CD4-positive, alpha-beta T cell (primary cell): ENCODE measurements at regions not wholly inside any gene's neighbourhood (a gene's known extent, or its start where the extent isn't known, plus 50 kb on each side); places are given as distances from the start of the nearest gene placed in this dataset.
"Not testable (repeated sequence)": the region's sequence is repeated elsewhere in the genome, so short reads cannot be mapped to it uniquely, and the experiment has no call there.

Experiments
- ATAC-seq: fragments of 200-7000 bp; cut with Tn5 transposase; one replicate; pipeline ENCODE4 v1.10.0; 2022; ENCODE audit warnings: mild to moderate bottlenecking; ENCODE audit not compliant: poor library complexity
- CTCF ChIA-PET: fragments of 350-600 bp; sonication (Branson Sonifier 250); formaldehyde crosslinking; loops from one replicate; lab custom pipeline; 2021; ENCODE audit warnings: antibody characterized with exemption, inconsistent platforms; lab: Charles Lee
- POLR2A ChIA-PET: fragments of 350-600 bp; sonication (Branson Sonifier 250); formaldehyde crosslinking; loops from one replicate; lab custom pipeline; 2021; ENCODE audit warnings: antibody characterized with exemption, inconsistent platforms; lab: Charles Lee
- DNase-seq, 14 experiments: peaks; one replicate each; pipeline ENCODE4 v3.0.0-alpha.2; 2013 to 2020; ENCODE audit warnings: mixed read lengths in 2 of 14
- H3K27ac ChIP-seq, 2 donors: one replicate each; pipeline versions ENCODE4 v1.5.1 to v1.7.0; 2013; ENCODE audit warnings: low read length in 2 of 2, low read depth in 1 of 2, mild to moderate bottlenecking in 1 of 2
- H3K27me3 ChIP-seq, 2 experiments: 1 replicate in 1 of 2; 2 replicates in 1 of 2; pipeline versions ENCODE4 v1.6.1 to v1.7.0; 2013; ENCODE audit warnings: low read length in 2 of 2, control low read depth in 1 of 2, mild to moderate bottlenecking in 1 of 2, moderate library complexity in 1 of 2; ENCODE audit not compliant: insufficient read depth in 2 of 2, control insufficient read depth in 1 of 2
- H3K36me3 ChIP-seq: one replicate; pipeline ENCODE4 v1.6.1; 2013; ENCODE audit warnings: low read length, control low read depth; ENCODE audit not compliant: insufficient read depth
- H3K4me1 ChIP-seq: one replicate; pipeline ENCODE4 v1.6.1; 2013; ENCODE audit warnings: low read length, control low read depth; ENCODE audit not compliant: insufficient read depth
- H3K4me3 ChIP-seq: one replicate; pipeline ENCODE4 v1.5.1; 2013; ENCODE audit warnings: mild to moderate bottlenecking, low read length, moderate library complexity
- H3K9me3 ChIP-seq, 2 experiments: 1 replicate in 1 of 2; 2 replicates in 1 of 2; pipeline versions ENCODE4 v1.6.1 to v1.7.0; 2013; ENCODE audit warnings: low read length in 2 of 2, mild to moderate bottlenecking in 2 of 2, control low read depth in 1 of 2, moderate library complexity in 1 of 2; ENCODE audit not compliant: control insufficient read depth in 1 of 2, insufficient read depth in 1 of 2
- H3K27ac Mint-ChIP-seq: one replicate; pipeline ENCODE4 v1.8.0; 2020; ENCODE audit warnings: mixed read lengths
- H3K27me3 Mint-ChIP-seq: one replicate; pipeline ENCODE4 v1.8.0; 2021; ENCODE audit warnings: mixed read lengths
- H3K36me3 Mint-ChIP-seq: one replicate; pipeline ENCODE4 v1.8.0; 2021; ENCODE audit warnings: low read depth, mixed read lengths
- H3K4me1 Mint-ChIP-seq: one replicate; pipeline ENCODE4 v1.8.0; 2021; ENCODE audit warnings: low read depth, mixed read lengths
- H3K4me3 Mint-ChIP-seq: one replicate; pipeline ENCODE4 v1.8.0; 2020; ENCODE audit warnings: mild to moderate bottlenecking, mixed read lengths
- H3K9me3 Mint-ChIP-seq: one replicate; pipeline ENCODE4 v1.8.0; 2020; ENCODE audit warnings: mixed read lengths
- intact Hi-C, 2 experiments: fragments of 100-400 bp; cut with DNase I in 1 of 2; cut with micrococcal nuclease in 1 of 2; formaldehyde crosslinking; loops; one replicate each; pipeline versions ENCODE4 v1.15.1 to v1.9.0; 2023 to 2025; cut with DNase I, micrococcal nuclease
- TF ChIP-seq, protein P1 (sequence below): fragments of 200-600 bp; IDR thresholded peaks from one replicate; pipeline ENCODE4 v1.8.0; 2022; ENCODE audit warnings: antibody characterized with exemption, mild to moderate bottlenecking

DNA sequence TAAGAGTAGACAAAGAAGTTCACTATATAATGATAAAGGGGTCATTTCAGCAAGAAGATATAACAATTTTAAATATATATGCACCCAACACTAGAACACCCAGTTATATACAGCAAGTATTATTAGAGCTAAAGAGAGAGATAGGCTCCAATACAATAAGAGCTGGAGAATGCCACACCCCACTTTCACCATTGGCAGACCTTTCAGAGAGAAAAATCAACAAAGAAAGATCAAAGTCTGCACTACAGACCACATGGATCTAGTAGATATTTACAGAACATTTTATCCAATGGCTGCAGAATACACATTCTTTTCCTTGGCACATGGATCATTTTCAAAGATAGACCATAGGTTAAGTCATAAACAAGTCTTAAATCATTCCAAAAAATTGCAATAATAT is 479.7 kb upstream of the DIAPH2 start:
- peaks cover 4% of the 10 kb centered on the region for H3K9me3 Mint-ChIP-seq

DNA sequence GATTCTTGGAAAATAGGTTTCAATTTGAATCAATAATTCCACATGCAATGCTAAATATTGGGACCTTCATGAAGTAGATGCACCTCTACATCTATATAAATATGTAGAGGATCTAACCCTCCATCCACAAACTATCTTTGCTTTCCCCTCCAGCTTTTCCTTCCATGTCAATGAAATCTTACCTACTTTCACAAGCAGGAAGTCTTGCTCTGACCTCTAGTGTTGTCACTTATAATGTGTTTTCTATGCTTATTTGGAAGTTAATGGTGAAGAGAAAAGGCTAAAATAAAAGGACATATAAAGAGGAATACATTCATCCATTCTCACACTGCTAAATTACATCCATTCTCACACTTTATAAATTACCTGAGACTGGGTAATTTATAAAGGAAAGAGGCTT is 472.7 kb upstream of the DIAPH2 start:
- ChIA-PET POLR2A (no interaction called here), CTCF (no interaction called here)
- Histone ChIP-seq H3K36me3 (no peaks in the 10 kb centered on the region), H3K27ac (no peak overlapping the region), H3K27me3 (no peaks in the 10 kb centered on the region), H3K9me3 (peaks cover 0 to 9% of the 10 kb centered on the region in 2 experiments), H3K4me3 (no peak overlapping the region), H3K4me1 (no peaks in the 10 kb centered on the region)
- Mint-ChIP-seq H3K36me3 (no peaks in the 10 kb centered on the region), H3K4me1 (no peaks in the 10 kb centered on the region), H3K9me3 (peaks cover 2% of the 10 kb centered on the region), H3K4me3 (no peak overlapping the region), H3K27me3 (no peaks in the 10 kb centered on the region), H3K27ac (no peak overlapping the region)
- DNase-seq, result no peak
- intact Hi-C loops, result no loop called here
- TF ChIP-seq, protein P1, sequence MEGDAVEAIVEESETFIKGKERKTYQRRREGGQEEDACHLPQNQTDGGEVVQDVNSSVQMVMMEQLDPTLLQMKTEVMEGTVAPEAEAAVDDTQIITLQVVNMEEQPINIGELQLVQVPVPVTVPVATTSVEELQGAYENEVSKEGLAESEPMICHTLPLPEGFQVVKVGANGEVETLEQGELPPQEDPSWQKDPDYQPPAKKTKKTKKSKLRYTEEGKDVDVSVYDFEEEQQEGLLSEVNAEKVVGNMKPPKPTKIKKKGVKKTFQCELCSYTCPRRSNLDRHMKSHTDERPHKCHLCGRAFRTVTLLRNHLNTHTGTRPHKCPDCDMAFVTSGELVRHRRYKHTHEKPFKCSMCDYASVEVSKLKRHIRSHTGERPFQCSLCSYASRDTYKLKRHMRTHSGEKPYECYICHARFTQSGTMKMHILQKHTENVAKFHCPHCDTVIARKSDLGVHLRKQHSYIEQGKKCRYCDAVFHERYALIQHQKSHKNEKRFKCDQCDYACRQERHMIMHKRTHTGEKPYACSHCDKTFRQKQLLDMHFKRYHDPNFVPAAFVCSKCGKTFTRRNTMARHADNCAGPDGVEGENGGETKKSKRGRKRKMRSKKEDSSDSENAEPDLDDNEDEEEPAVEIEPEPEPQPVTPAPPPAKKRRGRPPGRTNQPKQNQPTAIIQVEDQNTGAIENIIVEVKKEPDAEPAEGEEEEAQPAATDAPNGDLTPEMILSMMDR, result no peak
- ATAC-seq, result no peak

More for the DNA sequence above, 479.7 kb upstream of the DIAPH2 start:
- TF ChIP-seq, protein P1, result no peak
- H3K9me3 ChIP-seq, result no peaks in the 10 kb centered on the region
- H3K4me3 Mint-ChIP-seq, result no peak overlapping the region
- H3K27ac Mint-ChIP-seq, result no peak overlapping the region
- no peaks in the 10 kb centered on the region for H3K27me3 Mint-ChIP-seq
- H3K4me3 ChIP-seq, result no peak overlapping the region
- POLR2A ChIA-PET, result no interaction called here
- H3K36me3 ChIP-seq, result no peaks in the 10 kb centered on the region
- intact Hi-C loops, result no loop called here
- no peaks in the 10 kb centered on the region for H3K4me1 Mint-ChIP-seq
- ATAC-seq (no peak), DNase-seq (no peak)
- no peaks in the 10 kb centered on the region for H3K27me3 ChIP-seq
- H3K36me3 Mint-ChIP-seq, result no peaks in the 10 kb centered on the region
- CTCF ChIA-PET, result no interaction called here
- H3K27ac ChIP-seq, result no peak overlapping the region
- H3K4me1 ChIP-seq, result no peaks in the 10 kb centered on the region

GRCh38 chrX:96214681-96215080 is 470.0 kb upstream of the DIAPH2 start:
- ATAC-seq, H3K27me3 Mint-ChIP-seq, H3K4me1 ChIP-seq, DNase-seq, H3K27ac Mint-ChIP-seq, H3K4me1 Mint-ChIP-seq, intact Hi-C loops, H3K9me3 Mint-ChIP-seq, H3K36me3 ChIP-seq, H3K9me3 ChIP-seq, H3K4me3 Mint-ChIP-seq, H3K4me3 ChIP-seq, H3K27me3 ChIP-seq, H3K36me3 Mint-ChIP-seq, H3K27ac ChIP-seq, POLR2A ChIA-PET, CTCF ChIA-PET: not testable (repeated sequence)

GRCh38 chrX:96224279-96224678 is 460.4 kb upstream of the DIAPH2 start:
- Mint-ChIP-seq H3K27ac (no peak overlapping the region), H3K4me1 (no peaks in the 10 kb centered on the region), H3K9me3 (no peaks in the 10 kb centered on the region), H3K4me3 (no peak overlapping the region), H3K27me3 (no peaks in the 10 kb centered on the region), H3K36me3 (no peaks in the 10 kb centered on the region)
- TF ChIP-seq, protein P1, result no peak
- POLR2A ChIA-PET, result no interaction called here
- ATAC-seq, result no peak
- Histone ChIP-seq H3K4me3 (no peak overlapping the region), H3K36me3 (no peaks in the 10 kb centered on the region), H3K27ac (no peak overlapping the region), H3K4me1 (no peaks in the 10 kb centered on the region), H3K9me3 (no peaks in the 10 kb centered on the region), H3K27me3 (no peaks in the 10 kb centered on the region)
- DNase-seq, result no peak
- intact Hi-C loops, result no loop called here
- CTCF ChIA-PET, result no interaction called here
